CD4-positive, alpha-beta T cell treated with Interleukin-4 for 4 hours (primary cell): ENCODE measurements at regions not wholly inside any gene's neighbourhood (a gene's known extent, or its start where the extent isn't known, plus 50 kb on each side); places are given as distances from the start of the nearest gene placed in this dataset.
"Not testable (repeated sequence)": the region's sequence is repeated elsewhere in the genome, so short reads cannot be mapped to it uniquely, and the experiment has no call there.

Experiments used
- DNase-seq: peaks from one replicate; pipeline ENCODE4 v3.0.0-alpha.2; 2020

GRCh38 chr10:38364073-38364472 lies 269.9 kb downstream of the ZNF37A start:
- not testable (repeated sequence) for DNase-seq

DNA sequence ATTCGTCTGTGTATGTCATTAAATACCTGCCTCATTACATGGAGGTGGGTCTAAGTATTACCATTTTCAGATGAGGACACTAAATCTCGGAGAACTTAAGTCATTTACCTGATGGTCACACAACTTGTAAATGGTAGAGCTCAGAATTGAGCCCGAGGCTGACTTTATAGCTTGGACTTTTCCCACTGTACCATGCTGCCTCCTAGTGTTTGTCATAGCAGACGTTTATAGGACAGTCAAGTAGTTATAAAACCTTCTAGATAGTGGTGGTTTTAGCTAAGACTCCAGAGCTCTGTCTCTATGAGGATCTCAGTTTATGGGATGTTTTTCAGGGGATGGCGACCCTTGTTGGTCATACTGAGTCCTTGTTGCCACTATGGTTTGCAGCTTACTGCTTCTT lies 271.8 kb downstream of the ZNF37A start:
- DNase-seq: peak; percentile 32

- DNase-seq: not testable (repeated sequence)
Measured at GRCh38 chr10:38383800-38384199, 289.7 kb downstream of the ZNF37A start.

DNA sequence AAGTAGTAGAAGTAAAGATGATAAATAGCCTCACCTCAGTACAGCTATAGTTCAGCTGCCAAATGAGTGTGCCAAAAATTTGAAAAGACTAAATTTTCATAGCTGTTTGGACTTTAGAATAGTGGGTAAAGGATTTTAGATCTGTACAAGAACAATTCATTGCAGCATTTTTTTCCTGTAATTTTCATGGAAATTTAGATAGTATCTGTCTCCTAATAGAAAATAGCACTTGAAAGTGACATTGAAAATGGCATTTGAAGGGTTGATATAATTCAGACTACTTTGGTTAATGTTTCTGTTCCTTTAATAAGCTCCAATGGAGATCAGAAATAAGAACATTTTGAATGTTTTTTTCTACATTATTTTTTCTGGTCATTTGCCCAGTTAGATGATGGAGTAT lies 292.7 kb downstream of the ZNF37A start:
- not testable (repeated sequence) for DNase-seq

DNA sequence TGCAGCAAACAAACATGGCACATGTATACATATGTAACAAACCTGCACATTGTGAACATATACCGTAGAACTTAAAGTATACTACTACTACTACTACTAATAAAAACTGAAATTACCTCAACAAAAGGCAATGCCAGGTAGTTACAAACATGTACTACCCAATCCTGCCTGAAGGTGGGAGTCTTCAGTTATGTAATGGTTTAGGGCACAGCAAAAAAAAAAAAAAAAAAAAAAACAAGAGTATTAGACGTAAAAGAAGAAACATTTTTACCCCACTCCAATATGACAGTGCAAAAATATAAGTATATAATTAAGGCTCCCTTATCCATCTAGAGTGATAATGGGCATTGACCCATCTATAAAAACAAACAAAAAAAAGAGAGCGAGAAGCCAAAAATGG lies 296.6 kb downstream of the ZNF37A start:
- DNase-seq: peak; percentile 58

- DNase-seq: not testable (repeated sequence)
Measured at GRCh38 chr10:38395465-38395864, 301.3 kb downstream of the ZNF37A start.

DNA sequence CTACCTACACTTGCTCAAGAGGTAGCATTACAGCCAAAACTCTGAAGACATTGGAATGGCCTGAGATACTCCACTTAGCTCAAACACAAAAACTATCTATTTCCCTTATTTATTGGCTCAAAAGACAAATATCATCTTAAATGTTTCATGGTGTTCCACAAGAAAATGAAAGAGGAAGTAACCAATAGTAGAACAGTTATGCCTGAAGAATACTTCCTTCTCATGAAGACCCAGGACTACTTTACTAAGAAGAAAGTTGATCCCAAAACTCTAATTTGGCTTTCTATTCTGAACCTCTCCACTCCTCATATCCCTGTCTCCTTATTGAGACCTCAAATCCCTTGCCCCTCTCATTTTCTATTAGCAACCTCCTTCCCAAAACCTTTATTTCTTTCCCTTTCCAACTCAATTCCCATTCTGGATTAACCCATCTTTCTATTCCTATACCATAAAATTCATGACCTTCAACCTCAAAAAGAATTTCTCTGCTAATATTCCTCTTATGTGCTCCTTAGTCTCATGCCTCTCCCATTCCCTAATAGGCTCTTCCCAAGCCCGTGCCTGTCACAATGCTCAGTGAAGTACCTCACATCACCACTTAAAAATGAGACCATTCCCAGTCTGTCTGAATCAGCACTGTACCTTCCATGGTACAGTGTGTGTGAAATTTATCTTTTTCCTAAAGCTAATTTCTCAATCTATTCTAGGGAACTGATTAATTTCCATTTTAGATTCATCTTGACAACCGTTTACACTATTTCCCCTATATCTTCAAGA lies 302.2 kb downstream of the ZNF37A start:
- DNase-seq: not testable (repeated sequence)

DNA sequence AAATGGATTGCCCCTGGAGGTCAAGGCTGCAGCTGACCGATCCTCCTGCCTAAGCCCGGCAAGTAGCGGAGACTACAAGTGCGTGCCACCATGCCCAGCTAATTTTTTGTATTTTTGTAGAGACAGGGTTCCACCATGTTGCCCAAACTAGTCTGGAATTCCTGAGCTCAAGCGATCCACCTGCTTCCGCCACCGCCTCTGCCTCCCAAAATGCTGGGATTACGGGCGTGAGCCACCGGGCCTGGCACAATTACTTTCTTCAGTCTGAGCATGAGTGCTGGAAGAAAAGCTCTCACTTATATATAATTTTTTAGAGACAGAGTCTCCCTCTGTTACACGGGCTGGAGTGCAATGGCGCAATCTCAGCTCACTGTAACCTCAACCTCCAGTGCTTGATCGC lies 307.4 kb downstream of the ZNF37A start:
- not testable (repeated sequence) for DNase-seq

DNA sequence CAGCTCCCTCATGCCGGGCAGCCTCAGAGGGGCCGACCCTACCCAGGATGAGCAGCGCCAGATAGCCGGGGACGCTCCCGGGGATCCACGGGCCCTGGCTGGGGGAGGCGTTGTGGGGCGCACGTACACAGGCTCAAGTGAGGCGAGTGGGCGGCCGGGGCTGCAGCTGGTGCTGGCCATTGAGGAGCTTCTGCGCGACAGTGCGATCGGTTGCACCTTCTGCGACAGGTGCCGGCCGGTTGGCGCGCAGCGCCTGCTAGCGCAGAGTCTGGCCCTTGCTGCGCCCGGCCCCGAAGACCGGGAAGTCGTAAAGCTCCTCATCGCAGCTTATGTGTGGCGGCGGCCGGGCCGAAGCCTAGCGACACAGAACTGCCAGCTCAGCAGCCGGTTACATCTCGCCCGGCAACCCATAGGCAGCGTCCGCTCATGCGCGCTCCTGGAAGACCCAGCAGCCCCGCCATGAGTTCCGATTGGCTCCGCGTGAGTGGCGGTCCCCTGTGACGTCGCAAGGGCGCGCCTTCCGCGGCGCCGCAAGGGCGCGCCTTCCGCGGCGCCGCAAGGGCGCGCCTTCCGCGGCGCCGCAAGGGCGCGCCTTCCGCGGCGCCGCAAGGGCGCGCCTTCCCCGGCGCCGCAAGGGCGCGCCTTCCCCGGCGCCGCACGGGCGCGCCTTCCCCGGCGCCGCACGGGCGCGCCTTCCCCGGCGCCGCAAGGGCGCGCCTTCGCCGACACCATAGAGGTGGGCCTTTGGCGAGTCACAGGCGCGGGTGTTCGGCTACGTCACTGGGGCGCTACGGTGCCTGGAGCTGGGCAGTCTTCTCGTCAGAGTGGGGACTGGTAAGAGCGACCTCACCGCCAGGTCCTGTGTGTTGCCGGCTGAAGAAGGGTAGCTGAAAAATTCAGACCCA lies 308.6 kb downstream of the ZNF37A start:
- DNase-seq: peak; percentile 97

DNA sequence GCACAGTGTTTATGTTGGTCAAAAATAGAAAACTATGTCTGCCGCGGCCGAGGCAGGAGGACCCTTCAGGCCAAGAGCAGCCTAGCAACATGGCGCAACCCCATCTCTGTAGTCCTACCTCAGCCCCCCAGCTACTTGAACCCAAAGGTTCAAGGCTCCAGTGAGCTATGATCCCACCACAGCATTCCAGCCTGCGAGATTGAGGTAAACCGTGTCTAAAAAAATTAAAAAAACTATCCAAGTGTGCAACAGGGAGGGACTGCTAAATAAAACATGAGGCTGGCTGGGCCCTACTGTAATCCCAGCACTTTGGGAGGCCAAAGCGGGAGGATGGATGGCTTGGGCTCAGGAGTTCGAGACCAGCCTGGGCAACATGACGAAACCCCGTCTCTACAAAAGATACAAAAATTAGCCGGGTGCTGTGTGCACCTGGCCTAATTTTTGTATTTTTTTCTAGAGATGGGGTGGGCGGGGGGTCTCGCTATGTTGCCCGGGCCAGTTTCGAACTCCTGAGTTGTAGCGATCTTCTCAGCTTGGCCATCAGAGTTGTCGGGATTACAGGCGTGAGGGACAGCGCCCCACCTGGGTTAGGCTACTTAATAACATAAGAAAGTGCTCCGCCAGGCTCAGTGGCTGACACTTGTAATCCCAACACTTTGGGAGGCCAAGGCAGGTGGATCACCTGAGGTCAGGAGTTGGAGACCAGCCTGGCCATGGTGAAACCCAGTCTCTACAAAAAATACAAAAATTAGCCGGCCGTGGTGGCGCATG lies 309.4 kb downstream of the ZNF37A start:
- DNase-seq: not testable (repeated sequence)

DNA sequence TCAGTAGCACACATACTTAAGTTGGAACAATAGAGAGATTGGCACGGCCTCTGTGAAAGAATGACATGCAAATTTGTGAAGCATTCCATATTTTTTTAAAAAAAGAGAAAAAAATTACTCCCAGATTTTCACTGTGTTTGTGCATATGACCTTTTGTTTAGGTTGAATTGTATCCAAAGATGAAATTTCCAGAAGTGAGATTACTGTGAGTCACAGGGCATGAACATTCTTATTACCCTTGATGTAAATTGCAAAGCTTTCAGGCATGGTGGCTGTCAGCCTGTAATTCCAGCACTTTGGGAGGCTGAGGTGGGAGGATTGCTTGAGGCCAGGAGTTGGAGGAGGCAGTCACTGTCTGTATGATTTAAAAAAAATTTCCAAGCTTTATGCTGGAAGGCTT lies 329.5 kb downstream of the ZNF37A start:
- DNase-seq: not testable (repeated sequence)

DNA sequence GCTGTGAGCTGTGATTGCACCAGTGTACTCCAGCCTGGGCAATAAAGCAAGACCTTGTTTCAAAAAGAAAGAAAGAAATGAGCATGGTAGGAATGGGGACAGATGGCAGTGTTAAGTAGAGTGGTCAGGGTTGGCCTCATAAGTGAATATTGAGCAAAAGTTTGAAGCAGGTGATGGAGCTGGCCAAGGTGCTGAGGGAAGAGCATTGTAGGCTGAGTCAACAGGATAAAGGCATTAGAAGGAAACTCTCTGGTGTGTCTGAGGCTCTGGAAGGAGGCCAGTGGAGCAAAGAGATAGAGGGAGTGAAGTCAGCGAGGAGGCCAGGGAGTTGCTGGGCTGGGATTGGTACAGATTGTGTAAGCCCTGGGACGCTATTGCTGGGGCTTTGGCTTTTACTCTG lies 336.1 kb downstream of the ZNF37A start:
- DNase-seq: not testable (repeated sequence)

GRCh38 chr10:38437359-38437758 lies 343.2 kb downstream of the ZNF37A start:
- not testable (repeated sequence) for DNase-seq

- DNase-seq: not testable (repeated sequence)
Measured at GRCh38 chr10:38448614-38449355, 354.6 kb downstream of the ZNF37A start.

- not testable (repeated sequence) for DNase-seq
Measured at GRCh38 chr10:38449618-38450017, 355.5 kb downstream of the ZNF37A start.

DNA sequence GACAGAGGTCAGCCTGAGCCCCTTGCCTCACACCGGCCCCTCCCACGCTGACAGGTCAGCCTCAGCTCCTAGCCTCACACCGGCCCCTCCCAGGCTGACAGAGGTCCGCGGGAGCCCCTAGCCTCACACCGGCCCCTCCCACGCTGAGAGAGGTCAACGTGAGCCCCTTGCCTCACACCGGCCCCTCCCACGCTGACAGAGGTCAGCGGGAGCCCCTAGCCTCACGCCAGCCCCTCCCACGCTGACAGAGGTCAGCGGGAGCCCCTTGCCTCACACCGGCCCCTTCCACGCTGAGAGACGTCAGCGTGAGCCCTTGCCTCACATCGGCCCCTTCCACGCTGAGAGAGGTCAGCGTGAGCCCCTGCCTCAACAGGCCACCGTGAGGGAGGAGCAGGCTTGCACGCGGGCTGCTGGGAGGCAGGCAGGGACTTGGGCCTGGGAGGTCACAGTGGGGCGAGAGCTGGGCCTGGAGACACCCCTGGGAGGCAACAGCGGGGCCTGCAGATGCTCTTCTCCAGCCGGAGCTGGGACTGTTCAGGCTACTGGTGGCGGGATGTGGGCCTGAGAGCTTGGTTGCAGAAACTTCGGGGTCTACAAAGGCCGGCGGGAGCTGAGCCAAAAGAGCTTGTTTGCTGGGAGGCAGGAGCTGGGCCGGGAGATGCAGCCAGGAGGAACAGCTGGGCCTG lies 356.4 kb downstream of the ZNF37A start:
- DNase-seq: not testable (repeated sequence)

DNA sequence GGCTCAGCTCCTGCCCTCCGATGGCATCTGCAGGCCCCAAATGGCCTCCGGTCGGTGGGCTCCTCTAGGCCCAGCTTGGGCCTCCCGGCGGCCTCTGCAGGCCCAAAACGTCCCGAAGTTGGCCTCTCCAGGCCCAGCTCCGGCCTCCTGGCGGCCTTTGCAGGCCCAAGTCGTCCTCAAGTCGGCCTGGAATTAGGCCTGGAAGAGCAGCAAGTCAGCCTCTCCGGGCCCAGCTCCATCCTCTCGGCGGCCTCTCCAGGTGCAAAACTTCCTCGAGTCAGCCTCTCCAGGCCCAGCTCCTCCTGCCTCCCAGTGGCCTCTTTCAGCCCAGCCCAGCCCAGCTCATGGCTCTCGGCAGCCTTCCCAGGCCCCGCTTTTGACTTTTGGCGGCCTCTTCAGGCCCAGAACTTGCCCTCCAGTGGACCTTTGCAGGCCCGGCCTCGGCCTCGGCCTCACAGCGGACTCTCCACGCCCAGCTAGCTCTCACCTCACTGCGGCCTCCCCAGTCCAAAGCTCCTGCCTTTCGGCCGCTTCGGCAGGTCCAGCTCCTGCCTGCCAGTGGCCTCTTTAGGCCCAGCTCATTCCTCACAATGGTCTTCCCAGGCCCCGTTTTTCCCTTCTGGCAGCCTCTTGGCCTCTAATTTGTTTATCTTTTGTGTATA lies 357.3 kb downstream of the ZNF37A start:
- DNase-seq: not testable (repeated sequence)
